Activated naive CD4-positive, alpha-beta T cell treated with Interleukin-2 at 50 U/mL for 16 hours (primary cell): ENCODE measurements at regions not wholly inside any gene's neighbourhood (a gene's known extent, or its start where the extent isn't known, plus 50 kb on each side); places are given as distances from the start of the nearest gene placed in this dataset.
"Not testable (repeated sequence)": the region's sequence is repeated elsewhere in the genome, so short reads cannot be mapped to it uniquely, and the experiment has no call there.

Experiments
- DNase-seq: peaks from one replicate; pipeline ENCODE4 v3.0.0-alpha.2; 2020

DNA sequence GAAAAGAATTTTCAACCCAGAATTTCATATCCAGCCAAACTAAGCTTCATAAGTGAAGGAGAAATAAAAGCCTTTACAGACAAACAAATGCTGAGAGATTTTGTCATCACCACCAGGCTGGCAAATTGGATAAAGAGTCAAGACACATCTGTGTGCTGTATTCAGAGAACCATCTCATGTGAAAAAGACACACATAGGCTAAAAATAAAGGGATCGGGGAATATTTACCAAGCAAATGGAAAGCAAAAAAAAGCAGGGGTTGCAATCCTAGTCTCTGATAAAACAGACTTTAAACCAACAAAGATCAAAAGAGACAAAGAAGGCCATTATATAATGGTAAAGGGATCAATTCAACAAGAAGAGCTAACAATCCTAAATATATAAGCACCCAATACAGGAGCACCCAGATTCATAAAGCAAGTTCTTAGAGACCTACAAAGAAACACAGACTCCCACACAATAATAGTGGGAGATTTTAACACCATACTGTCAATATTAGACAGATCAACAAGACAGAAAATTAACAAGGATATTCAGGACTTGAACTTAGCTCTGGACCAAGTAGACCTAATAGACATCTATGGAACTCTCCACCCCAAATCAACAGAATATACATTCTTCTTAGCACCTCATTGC lies 55.9 kb upstream of the ACSM6 start:
- not testable (repeated sequence) for DNase-seq

DNA sequence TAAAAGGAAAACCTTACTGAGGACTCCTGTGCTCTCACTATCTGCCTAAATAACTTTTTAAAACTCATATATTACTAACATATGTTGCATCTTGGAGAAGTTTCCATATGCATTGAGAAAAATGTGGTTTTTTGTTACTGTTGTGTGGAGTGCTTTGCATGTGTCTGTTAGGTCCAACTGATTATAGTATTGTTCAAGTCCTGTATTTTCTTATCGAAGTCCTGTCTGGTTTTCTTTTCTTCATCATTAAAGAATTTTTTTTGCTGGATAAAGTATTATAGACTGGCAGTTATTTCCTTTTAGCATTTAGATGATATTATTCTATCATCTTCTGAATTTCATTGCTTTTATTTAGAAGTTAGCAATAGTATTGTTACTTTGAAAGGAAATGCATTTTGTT lies 59.5 kb upstream of the ACSM6 start:
- DNase-seq, result no peak

DNA sequence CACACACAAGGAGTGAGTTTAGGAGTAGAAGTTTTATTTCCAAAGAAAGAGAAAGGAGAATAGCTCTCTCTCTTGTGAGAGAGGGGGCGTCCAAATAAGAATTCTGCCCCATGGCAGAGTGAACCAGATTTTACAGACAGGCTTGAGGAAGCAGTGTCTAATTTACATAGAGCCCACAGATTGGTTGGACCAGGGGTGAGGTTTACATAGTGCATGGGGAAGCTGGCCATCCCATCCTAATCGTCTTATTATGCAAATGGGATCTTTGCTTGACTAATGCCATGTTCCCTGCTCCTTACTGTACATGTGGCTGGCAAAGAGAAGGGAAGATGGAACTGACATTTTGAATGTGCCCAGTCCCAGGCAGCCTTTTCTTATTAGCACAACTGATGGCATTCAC lies 60.0 kb upstream of the ACSM6 start:
- DNase-seq, result no peak

DNA sequence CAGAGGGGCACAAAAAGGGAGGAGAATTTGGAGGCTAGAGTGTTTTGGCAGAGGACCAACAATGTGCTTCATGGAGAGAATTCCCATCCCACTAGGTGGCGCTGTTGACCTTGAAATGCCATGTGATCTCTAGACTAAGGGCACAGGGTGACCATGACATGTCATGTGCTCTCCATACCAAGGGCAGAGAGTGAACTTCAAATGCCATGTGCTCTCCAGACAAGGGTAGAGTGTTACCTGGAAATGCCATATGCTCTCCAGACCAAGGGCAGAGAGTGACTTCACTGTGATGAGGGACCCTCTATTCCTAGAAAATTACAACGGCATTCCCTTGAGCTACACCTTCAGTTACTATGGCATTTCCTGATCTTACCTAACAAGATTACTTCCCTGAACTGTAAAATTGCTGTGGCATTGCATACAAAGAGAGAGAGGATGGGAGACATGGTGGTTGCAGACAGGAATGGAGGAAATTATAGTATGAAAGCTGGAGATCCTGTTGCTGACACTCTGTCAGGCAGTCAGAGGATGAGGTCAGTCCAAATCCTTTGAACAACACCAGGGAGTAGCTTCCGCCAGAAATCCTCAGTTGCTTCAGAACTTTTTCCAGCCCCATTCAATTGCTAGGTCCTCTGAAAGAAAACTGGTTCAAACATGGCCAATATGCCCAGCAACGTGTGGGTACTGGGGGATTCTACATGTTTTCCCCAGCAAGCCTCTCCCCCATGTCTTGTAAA lies 60.9 kb upstream of the ACSM6 start:
- DNase-seq, result peak; percentile 51

DNA sequence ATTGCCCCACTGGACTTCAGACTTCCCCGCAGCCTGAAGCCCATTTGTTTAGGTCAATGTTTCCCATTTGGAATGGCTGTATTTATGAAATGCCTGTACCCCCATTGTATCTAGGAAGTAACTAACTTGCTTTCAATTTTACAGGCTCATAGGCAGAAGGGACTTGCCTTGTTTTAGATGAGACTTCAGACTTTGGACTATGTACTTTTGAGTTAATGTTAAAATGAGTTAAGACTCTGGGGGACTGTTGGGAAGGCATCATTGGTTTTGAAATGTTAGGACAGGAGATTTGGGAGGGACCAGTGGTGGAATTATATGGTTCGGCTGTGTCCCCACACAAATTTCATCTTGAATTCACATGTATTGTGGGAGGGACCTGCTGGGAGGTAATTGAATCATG lies 61.1 kb upstream of the CYP2C8 start:
- not testable (repeated sequence) for DNase-seq

- DNase-seq, result no peak
Observed at GRCh38 chr10:95125582-95125981, 56.3 kb upstream of the CYP2C8 start.

- no peak for DNase-seq
Observed at GRCh38 chr10:95122736-95123135, 53.4 kb upstream of the CYP2C8 start.

- DNase-seq, result no peak
Observed at GRCh38 chr10:95121904-95122303, 52.6 kb upstream of the CYP2C8 start.
